ENCODE measurements at regions not wholly inside any gene's neighbourhood (a gene's known extent, or its start where the extent isn't known, plus 50 kb on each side); places are given as distances from the start of the nearest gene placed in this dataset.
"Not testable (repeated sequence)": the region's sequence is repeated elsewhere in the genome, so short reads cannot be mapped to it uniquely, and the experiment has no call there.

- DNase-seq (ENCODE audit: low read depth in 2 of 2): no peak
Measured at GRCh38 chr11:47928426-47928825, 51.9 kb upstream of the PTPRJ start.

- no peak for DNase-seq (ENCODE audit: low read depth in 2 of 2)
Measured at GRCh38 chr11:47924184-47924691, 56.1 kb upstream of the PTPRJ start.

DNA sequence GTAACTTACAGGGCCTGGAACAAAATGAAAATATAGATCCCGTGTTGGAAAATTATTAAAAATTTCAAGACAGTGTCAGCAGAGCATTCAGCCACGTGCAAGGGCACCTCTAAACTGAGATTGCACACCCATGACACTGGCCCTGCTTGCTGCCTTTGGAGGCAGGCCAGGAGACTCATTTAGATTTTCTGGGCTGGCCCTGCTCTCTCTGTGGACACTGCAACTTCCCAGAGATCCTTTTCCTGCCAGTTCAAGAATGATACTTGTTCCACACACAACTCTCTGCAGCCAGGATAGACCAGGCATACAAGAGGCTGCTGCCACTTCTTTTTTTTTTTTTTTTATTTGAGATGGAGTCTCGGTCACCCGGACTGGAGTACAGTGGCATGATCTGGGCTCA lies 56.7 kb upstream of the PTPRJ start:
- no peak for DNase-seq (ENCODE audit: low read depth in 2 of 2)

- DNase-seq (ENCODE audit: low read depth in 2 of 2): not testable (repeated sequence)
Measured at GRCh38 chr11:47921080-47921555, 59.2 kb upstream of the PTPRJ start.

DNA sequence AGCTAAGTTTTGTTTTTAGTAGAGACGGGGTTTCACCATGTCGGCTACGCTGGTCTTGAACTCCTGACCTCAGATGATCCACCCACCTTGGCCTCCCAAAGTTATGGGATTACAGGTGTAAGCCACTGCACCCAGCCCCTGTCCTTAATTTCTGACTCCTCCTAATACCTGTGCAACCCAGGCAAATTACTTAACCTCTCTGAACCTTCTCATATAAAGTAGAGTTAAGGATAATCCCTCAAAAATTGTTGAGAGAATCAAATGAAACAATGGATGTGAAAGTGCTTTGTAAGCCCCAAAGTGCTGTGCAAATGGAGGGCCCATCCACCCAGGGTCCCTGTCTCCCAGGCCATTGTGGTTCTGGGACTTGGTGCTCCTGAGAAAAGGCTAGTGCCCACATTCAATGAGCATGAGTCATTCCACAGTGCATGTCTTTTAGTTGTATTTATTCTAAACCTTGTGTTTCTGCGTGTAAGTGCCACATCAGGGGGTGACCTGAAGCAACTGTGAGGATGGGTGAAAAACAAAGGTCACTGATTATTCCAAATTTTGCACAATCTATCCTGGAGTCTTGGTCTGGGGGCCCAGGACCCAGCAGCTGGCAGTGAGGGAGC lies 61.4 kb upstream of the PTPRJ start:
- no peak for DNase-seq (ENCODE audit: low read depth in 2 of 2)

GRCh38 chr11:47918370-47918690 lies 62.0 kb upstream of the PTPRJ start:
- no peak for DNase-seq (ENCODE audit: low read depth in 2 of 2)

DNA sequence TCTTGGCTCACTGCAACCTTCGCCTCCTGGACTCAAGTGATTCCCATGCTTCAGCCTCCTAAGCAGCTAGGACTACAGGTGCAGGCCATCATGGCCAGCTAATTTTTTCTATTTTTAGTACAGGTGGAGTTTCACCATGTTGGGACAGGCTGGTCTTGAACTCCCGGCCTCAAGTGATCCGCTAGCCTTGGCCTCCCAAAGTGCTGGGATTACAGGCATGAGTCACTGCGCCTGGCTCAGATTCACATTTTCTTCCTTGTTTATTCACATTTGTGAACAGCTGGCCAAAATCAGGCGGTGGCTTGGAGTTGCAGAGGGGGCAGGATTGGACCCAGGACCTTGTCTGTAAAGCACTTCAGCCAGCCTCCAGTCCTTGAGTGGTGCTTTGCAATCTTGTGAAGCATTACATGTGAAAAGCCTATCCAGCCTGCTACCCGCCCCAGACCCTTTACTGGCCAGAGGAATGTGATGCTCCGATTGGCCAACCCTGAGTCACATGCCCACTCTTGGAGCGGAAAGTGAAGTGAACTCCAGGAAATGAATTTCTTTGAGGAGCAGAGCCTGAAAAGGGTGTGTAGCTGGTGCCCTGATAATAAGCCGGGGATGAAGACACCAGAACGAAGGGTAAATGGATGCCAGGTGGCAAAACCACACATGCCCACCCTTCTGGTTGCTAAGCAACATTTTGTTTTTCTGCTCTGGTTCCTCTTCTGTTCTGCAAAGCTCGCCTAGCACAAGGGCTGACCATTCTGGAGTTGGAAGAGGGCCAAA lies 62.6 kb upstream of the PTPRJ start:
- DNase-seq (ENCODE audit: low read depth in 2 of 2): no peak

DNA sequence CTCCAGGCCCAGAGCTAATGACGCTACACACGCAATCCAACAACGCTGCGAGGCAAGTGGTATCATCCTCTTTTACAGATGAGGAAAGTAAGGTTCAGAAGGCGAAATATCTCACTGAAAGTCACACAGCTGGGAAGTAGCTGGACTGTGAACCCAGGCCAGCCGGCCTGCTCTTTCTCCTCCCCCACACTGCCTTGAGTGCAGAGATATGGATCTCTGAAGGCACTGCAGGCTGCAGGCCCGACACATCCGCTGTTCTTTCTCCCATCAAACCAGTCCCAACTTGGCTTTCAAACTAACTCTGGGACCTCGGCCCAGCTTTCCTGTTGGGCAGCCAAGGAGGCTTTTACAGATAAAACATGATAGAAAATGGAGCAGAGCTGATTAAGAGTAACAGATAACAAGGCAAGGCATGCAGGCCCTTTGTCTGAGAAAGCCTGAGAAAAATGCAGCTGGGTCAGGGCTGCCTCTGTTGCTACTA lies 64.0 kb upstream of the PTPRJ start:
- DNase-seq (ENCODE audit: low read depth in 2 of 2): no peak

DNA sequence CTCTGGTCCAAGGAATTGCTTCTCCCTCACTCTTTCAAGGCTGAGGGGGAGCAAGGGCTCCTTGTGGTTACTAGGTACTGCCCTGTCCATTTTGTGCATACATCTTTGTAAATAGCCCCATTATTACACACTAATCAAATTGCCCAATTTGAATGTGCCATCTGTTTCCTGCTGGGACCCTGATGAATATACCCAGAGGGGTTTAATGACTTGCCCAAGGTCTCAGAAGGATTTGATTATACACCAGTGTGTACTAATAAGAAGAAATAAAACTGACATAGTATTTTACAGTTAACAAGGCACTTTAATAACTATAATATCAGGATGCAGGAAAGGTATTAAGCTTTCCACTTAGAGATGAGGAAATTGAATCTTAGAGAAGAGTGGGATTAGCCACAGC lies 64.6 kb upstream of the PTPRJ start:
- no peak for DNase-seq (ENCODE audit: low read depth in 2 of 2)

DNA sequence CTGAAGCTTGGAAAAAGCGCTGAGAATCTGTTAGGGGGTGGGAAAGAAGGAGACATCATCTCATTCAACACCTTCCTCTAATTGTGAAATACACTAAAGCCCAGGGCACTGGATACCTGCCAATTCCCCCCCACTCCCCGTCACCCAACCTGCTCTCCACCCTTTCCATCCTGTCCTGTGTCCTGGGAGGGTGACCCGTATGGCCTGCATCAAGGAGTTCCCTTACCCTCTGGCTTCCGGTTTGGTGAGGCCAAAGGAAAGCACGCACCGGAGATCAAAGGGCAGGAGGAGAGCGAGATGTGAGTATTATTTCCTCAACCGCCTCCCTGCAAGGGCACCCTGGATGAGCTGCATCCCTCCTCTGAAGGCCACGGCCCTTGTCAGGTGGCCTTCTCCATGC lies 65.0 kb upstream of the PTPRJ start:
- DNase-seq (ENCODE audit: low read depth in 2 of 2): peak in 1 of 2 donors; percentile 4

GRCh38 chr11:47914743-47915142 lies 65.6 kb upstream of the PTPRJ start:
- no peak for DNase-seq (ENCODE audit: low read depth in 2 of 2)

DNA sequence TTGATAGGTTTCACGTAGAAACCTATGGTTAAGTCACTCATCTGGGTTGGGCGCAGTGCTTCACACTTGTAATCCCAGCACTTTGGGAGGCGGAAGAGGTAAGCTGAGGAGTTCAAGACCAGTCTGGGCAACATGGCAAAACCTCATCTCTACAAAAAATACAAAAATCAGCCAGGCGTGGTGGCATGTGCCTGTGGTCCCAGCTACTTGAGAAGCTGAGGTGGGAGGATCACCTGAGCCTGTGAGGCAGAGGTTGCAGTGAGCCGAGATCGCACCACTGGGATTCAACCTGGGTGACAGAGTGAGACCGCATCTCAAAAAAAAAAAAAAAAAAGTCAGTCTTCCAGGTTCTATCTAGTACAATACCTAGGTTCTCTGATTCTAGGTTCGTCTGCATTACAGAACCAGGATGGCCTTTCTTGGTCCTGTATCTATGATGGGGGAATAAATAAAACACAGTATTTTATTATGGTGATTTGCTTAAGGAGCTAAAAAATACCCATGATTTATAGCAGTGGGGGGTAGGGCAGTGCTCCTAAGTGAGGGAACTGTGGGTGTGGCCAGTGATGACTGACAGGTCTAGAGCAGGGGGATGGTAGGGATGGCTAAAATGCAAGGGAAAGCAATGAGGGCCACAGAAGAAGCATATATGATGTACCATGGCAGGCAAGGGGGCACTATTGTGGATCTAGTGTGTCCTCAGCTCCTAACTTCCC lies 65.5 kb upstream of the NUP160 start:
- DNase-seq (ENCODE audit: low read depth in 2 of 2): no peak

DNA sequence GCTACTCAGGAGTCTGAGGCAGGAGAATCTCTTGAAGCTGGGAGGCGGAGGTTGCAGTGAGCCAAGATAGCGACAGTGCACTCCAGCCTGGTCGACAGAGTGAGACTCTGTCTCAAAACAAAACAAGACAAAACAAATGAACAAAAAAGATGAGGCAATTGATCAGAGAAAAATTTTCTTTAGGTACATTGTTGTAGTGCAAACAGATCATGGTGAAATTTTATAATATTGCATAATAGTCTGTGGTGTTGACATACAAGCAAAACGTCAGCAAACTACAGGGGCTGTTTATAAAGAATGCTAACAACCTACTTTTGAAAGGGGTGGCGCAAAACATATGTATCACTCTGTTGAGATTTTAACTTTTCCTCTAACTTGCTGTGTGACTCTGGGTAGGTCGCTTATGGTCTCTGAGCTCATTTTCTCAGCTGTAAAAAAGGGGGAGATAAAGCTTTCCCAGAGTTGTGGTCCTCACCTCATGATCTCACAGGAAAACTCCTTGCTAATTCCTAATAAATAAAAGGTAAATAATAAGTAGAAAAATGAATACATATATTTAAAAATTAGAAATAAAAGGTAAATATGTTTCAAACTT lies 64.8 kb upstream of the NUP160 start:
- DNase-seq (ENCODE audit: low read depth in 2 of 2): no peak

- no peak for DNase-seq (ENCODE audit: low read depth in 2 of 2)
Measured at GRCh38 chr11:47911149-47911548, 63.0 kb upstream of the NUP160 start.

GRCh38 chr11:47908198-47908597 lies 60.0 kb upstream of the NUP160 start:
- DNase-seq (ENCODE audit: low read depth in 2 of 2): no peak

- no peak for DNase-seq (ENCODE audit: low read depth in 2 of 2)
Measured at GRCh38 chr11:47907499-47907898, 59.3 kb upstream of the NUP160 start.

DNA sequence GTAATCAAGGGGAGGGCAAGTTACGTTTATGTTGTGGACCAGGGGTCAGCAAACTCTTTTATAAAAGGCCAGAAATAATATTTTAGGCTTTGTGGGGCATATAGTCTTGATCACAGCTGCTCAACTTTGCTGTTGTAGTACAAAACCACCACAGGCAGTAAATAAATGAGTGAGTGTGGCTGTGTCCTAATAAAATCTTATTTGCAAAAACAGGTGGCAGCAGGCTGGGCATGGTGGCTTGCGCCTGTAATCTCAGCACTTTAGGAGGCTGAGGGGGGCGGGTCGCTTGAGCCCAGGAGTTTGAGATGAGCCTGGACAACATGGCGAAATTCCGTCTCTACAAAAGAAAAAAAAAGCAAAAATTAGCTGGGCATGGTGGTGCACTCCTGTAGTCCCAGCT lies 57.9 kb upstream of the NUP160 start:
- no peak for DNase-seq (ENCODE audit: low read depth in 2 of 2)

DNA sequence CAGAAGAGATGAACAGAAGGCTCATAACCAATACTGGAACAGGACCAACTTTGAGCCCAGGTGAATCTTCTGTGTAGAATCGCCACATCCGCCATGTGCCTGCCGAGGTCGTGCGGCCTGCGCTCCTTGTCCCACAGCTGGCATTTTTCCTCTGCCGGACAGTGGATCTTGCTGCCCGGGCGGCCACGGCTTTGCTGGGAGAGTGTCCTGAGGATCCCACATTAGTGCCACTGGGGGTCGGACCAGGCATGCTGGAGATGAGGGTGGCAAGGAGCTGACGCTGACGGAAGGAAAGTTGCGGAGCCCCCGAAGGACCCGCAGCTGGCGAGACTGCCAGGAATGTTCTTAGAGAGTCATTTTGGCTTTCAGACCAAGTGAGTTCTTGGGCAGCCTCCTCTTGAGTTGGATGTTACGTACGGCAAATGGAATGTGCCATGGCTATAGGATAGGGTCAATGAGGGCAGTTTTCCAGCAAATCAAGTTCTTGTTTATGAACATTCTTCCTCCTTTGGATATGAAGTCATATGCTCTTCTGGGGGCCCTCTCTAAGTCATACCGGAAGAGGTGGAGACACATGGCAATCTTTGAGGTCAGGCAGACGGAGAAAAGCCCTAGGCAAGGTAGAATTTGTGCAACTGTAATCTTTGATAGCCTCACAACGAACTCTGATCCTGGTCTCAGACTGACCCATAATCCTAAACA lies 57.4 kb upstream of the NUP160 start:
- no peak for DNase-seq (ENCODE audit: low read depth in 2 of 2)

- DNase-seq (ENCODE audit: low read depth in 2 of 2): no peak
Measured at GRCh38 chr11:47904808-47905207, 56.7 kb upstream of the NUP160 start.

DNA sequence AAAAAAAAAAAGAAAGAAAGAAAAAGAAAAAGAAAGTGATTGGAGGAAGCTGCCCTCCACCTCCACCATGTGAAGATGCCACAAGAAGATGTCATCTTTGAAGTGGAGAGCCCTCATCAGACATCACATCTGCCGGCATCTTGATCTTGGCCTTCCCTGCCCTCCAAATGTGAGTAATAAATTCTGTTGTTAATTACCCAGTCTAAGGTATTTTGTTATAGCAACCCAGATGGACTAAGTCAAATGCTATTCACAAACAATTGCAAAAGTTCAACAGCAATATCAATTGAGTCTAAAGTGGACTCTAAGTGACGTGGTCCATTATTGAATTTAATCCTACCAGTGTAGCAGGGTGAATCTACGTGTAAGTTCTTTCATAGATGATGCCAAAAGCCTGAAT lies 55.9 kb upstream of the NUP160 start:
- no peak for DNase-seq (ENCODE audit: low read depth in 2 of 2)

DNA sequence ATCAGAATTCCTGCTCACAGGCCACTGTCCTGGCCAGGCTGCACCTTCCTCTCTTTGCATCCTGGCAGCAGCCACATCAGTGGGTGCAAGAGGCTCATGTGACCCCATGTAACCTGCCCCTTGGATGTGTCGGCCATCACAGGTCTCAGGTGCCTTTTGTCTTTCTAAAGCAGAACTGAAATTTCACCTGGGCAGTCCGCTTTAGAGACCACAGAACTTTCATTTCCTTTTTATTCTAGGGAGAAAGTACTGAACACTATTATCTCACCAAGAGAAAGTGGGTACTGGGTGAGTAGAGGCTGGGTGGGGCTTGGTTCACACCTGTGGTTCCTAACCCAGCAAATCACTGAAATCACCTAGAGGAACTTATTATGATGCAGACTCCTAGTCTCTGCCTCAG lies 51.7 kb upstream of the NUP160 start:
- DNase-seq (ENCODE audit: low read depth in 2 of 2): no peak
